Tibial nerve (tissue), 3 donors: ENCODE measurements at regions not wholly inside any gene's neighbourhood (a gene's known extent, or its start where the extent isn't known, plus 50 kb on each side); places are given as distances from the start of the nearest gene placed in this dataset.

Experiments used
- CTCF ChIP-seq, 5 experiments: fragments of 200-600 bp in 3 of 5; fragments of 450-650 bp in 2 of 5; sonication (generic) in 3 of 5; IDR thresholded peaks; one replicate each; pipeline ENCODE4 v1.5.1; 2016 to 2019; ENCODE audit warnings: antibody characterized with exemption in 5 of 5, mild to moderate bottlenecking in 3 of 5, moderate library complexity in 2 of 5
- POLR2A ChIP-seq, 2 donors: fragments of 450-650 bp; IDR thresholded peaks; one replicate each; pipeline ENCODE4 v1.6.1; 2017; ENCODE audit warnings: antibody characterized with exemption in 2 of 2, mild to moderate bottlenecking in 2 of 2, moderate library complexity in 2 of 2

- TF ChIP-seq CTCF (IDR thresholded peaks at IDR 0.05) (no peak), POLR2A (IDR thresholded peaks at IDR 0.05) (no peak)
Observed at GRCh38 chr21:15121655-15122120, 56.9 kb upstream of the NRIP1 start.
